ENCODE measurements at regions not wholly inside any gene's neighbourhood (a gene's known extent, or its start where the extent isn't known, plus 50 kb on each side); places are given as distances from the start of the nearest gene placed in this dataset.

GRCh38 chr18:42392416-42392815 is 437.4 kb downstream of the PIK3C3 start:
- DNase-seq (ENCODE audit: low spot score) = no peak
- H3K27me3 ChIP-seq (ENCODE audit: insufficient read depth, poor library complexity, severe bottlenecking) = no peaks in the 10 kb centered on the region
- no peaks in the 10 kb centered on the region for H3K9me3 ChIP-seq (ENCODE audit: severe bottlenecking)
- H3K4me1 ChIP-seq (ENCODE audit: insufficient read depth, poor library complexity, severe bottlenecking) = no peaks in the 10 kb centered on the region
- no peak overlapping the region for H3K27ac ChIP-seq (ENCODE audit: poor library complexity, severe bottlenecking)
- H3K36me3 ChIP-seq (ENCODE audit: low read depth) = no peaks in the 10 kb centered on the region
- ATAC-seq (ENCODE audit: low read depth) = no peak
- no peak overlapping the region for H3K4me3 ChIP-seq (ENCODE audit: severe bottlenecking)
- no peak for TF ChIP-seq CTCF (IDR thresholded peaks at IDR 0.05; ENCODE audit: poor library complexity, severe bottlenecking)

GRCh38 chr18:42392926-42393325 is 437.9 kb downstream of the PIK3C3 start:
- ATAC-seq (ENCODE audit: low read depth) = no peak
- no peaks in the 10 kb centered on the region for H3K4me1 ChIP-seq (ENCODE audit: insufficient read depth, poor library complexity, severe bottlenecking)
- H3K27ac ChIP-seq (ENCODE audit: poor library complexity, severe bottlenecking) = no peak overlapping the region
- no peaks in the 10 kb centered on the region for H3K9me3 ChIP-seq (ENCODE audit: severe bottlenecking)
- no peaks in the 10 kb centered on the region for H3K27me3 ChIP-seq (ENCODE audit: insufficient read depth, poor library complexity, severe bottlenecking)
- H3K4me3 ChIP-seq (ENCODE audit: severe bottlenecking) = no peak overlapping the region
- DNase-seq (ENCODE audit: low spot score) = no peak
- H3K36me3 ChIP-seq (ENCODE audit: low read depth) = no peaks in the 10 kb centered on the region
- no peak for TF ChIP-seq CTCF (IDR thresholded peaks at IDR 0.05; ENCODE audit: poor library complexity, severe bottlenecking)

DNA sequence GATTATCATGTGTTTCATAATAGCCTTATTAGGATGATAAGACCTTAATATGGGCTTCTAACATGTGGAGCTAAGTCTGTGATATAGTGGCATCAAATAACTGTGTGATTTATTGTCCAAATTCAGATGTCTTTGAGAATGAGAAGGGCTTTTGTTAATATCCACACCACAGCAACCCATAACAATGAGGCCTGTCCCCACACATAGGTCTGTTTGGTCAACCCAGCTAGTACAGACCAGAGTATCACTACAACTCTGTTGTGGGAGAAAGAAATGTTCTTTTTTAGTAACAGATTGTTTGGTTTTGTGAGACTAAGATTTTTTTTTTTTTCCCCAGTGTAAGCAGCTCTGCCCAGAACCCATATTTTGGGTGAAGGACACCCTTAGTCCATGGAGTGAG is 439.2 kb downstream of the PIK3C3 start:
- Histone ChIP-seq H3K4me3 (ENCODE audit: severe bottlenecking) (no peak overlapping the region), H3K9me3 (ENCODE audit: severe bottlenecking) (no peaks in the 10 kb centered on the region)
- no peak for ATAC-seq (ENCODE audit: low read depth)

GRCh38 chr18:42401131-42401673 is 446.2 kb downstream of the PIK3C3 start:
- TF ChIP-seq CTCF (IDR thresholded peaks at IDR 0.05; ENCODE audit: poor library complexity, severe bottlenecking) = no peak
- no peaks in the 10 kb centered on the region for H3K36me3 ChIP-seq (ENCODE audit: low read depth)
- ATAC-seq (ENCODE audit: low read depth) (no peak), DNase-seq (ENCODE audit: low spot score) (no peak)
- H3K4me3 ChIP-seq (ENCODE audit: severe bottlenecking) = no peak overlapping the region
- H3K27ac ChIP-seq (ENCODE audit: poor library complexity, severe bottlenecking) = no peak overlapping the region
- H3K4me1 ChIP-seq (ENCODE audit: insufficient read depth, poor library complexity, severe bottlenecking) = no peaks in the 10 kb centered on the region
- H3K9me3 ChIP-seq (ENCODE audit: severe bottlenecking) = no peaks in the 10 kb centered on the region
- no peaks in the 10 kb centered on the region for H3K27me3 ChIP-seq (ENCODE audit: insufficient read depth, poor library complexity, severe bottlenecking)

More for the DNA sequence above, 439.2 kb downstream of the PIK3C3 start:
- Histone ChIP-seq H3K36me3 (ENCODE audit: low read depth) (no peaks in the 10 kb centered on the region), H3K27me3 (ENCODE audit: insufficient read depth, poor library complexity, severe bottlenecking) (no peaks in the 10 kb centered on the region), H3K4me1 (ENCODE audit: insufficient read depth, poor library complexity, severe bottlenecking) (no peaks in the 10 kb centered on the region), H3K27ac (ENCODE audit: poor library complexity, severe bottlenecking) (no peak overlapping the region)
- DNase-seq (ENCODE audit: low spot score) = no peak
- TF ChIP-seq CTCF (IDR thresholded peaks at IDR 0.05; ENCODE audit: poor library complexity, severe bottlenecking) = no peak

DNA sequence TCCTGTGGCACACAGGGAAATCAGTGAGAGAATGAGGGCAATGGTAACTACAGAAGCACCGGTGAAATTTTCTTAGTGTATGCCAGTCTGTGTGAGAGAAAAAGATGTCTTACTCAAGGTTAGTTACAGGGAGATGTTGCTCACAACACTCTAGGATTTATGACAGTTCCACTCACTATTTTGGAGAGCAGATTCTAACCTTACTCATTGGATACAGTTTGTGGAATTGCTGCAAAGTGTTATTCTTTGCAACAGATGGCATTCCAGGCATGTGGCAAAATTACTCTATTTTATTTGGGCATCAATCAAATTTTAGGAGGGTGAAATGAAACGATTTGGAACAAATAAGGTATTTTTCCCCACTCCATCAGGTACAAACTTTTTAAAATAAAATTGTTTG is 449.1 kb downstream of the PIK3C3 start:
- H3K4me3 ChIP-seq (ENCODE audit: severe bottlenecking) = no peak overlapping the region
- no peaks in the 10 kb centered on the region for H3K9me3 ChIP-seq (ENCODE audit: severe bottlenecking)
- no peak for TF ChIP-seq CTCF (IDR thresholded peaks at IDR 0.05; ENCODE audit: poor library complexity, severe bottlenecking)
- no peaks in the 10 kb centered on the region for H3K36me3 ChIP-seq (ENCODE audit: low read depth)
- ATAC-seq (ENCODE audit: low read depth) = no peak
- DNase-seq (ENCODE audit: low spot score) = no peak
- H3K4me1 ChIP-seq (ENCODE audit: insufficient read depth, poor library complexity, severe bottlenecking) = no peaks in the 10 kb centered on the region
- H3K27ac ChIP-seq (ENCODE audit: poor library complexity, severe bottlenecking) = no peak overlapping the region
- no peaks in the 10 kb centered on the region for H3K27me3 ChIP-seq (ENCODE audit: insufficient read depth, poor library complexity, severe bottlenecking)
